ENCODE measurements at regions not wholly inside any gene's neighbourhood (a gene's known extent, or its start where the extent isn't known, plus 50 kb on each side); places are given as distances from the start of the nearest gene placed in this dataset.

DNA sequence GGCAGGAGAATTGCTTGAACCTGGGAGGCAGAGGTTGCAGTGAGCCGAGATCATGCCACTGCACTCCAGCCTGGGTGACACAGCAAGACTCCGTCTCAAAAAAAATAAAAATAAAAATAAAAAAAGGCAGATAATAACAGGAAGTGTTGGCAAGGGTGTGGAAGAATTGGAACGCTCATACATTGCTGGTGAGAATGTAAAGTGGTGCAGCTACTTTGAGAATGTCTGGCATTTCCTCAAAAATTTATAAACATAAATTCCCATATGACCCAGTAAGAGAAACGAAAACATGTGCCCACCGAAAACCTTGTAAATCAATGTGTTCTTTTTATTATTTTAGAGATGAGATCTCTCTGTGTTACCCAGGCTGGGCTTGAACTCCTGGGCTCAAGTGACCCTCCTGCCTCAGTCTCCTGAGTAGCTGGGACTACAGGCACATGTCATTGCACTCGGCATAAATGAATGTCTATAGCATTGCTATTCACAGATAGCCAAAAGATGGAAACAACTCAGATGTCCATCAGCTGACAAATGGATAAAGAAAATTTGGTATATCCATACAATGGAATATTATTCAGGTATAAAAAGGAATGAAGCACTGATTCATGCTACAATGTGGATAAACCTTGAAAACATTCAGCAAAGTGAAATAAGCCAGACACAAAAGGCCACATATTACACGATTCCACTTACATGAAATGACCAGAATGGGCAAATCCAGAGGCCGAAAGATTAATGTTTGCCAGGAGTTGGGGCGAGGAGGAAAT, 63.7 kb upstream of the PLAC1 start:
- H3K36me3 ChIP-seq (ENCODE audit: control insufficient read depth, insufficient read depth, low read length) = no peaks in the 10 kb centered on the region

DNA sequence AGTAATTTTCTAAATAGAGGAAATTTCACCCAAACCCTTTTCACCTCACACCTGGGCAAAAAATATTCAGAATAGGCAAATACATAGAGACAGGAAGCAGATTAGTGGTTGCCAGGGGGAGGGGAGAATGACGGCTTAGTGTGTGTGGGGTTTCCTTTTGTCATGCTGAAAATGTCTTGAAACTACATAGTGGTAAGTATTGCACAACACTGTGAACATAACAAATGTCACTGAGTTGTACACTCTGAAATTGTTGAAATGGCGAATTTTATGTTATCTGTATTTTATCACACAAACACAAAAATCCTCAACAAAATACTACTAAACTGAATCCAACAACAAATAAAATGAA, 60.7 kb upstream of the PLAC1 start:
- H3K36me3 ChIP-seq (ENCODE audit: control insufficient read depth, insufficient read depth, low read length) = no peaks in the 10 kb centered on the region
- Mint-ChIP-seq H3K27ac (peak overlapping the region; percentile 35 to 86), H3K36me3 (no peaks in the 10 kb centered on the region), H3K27me3 (ENCODE audit: low read depth in 2 of 2) (no peaks in the 10 kb centered on the region), H3K4me1 (peaks cover 10 to 14% of the 10 kb centered on the region in 2 donors), H3K9me3 (no peaks in the 10 kb centered on the region), H3K4me3 (no peak overlapping the region)
- no peak overlapping the region for H3K4me3 ChIP-seq (ENCODE audit: low read length)
- TF ChIP-seq, protein P1, sequence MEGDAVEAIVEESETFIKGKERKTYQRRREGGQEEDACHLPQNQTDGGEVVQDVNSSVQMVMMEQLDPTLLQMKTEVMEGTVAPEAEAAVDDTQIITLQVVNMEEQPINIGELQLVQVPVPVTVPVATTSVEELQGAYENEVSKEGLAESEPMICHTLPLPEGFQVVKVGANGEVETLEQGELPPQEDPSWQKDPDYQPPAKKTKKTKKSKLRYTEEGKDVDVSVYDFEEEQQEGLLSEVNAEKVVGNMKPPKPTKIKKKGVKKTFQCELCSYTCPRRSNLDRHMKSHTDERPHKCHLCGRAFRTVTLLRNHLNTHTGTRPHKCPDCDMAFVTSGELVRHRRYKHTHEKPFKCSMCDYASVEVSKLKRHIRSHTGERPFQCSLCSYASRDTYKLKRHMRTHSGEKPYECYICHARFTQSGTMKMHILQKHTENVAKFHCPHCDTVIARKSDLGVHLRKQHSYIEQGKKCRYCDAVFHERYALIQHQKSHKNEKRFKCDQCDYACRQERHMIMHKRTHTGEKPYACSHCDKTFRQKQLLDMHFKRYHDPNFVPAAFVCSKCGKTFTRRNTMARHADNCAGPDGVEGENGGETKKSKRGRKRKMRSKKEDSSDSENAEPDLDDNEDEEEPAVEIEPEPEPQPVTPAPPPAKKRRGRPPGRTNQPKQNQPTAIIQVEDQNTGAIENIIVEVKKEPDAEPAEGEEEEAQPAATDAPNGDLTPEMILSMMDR (IDR thresholded peaks at IDR 0.05) = no peak
- 0% methylated on average over 1 of the region's 2 CpGs for WGBS (ENCODE audit: insufficient coverage)
- no peak overlapping the region for H3K27ac ChIP-seq (ENCODE audit: low read length)
- peaks cover 8% of the 10 kb centered on the region for H3K4me1 ChIP-seq (ENCODE audit: control insufficient read depth, insufficient read depth, low read length)
- no peaks in the 10 kb centered on the region for H3K27me3 ChIP-seq (ENCODE audit: control insufficient read depth, insufficient read depth, low read length)
- peak in 1 of 2 donors; percentile 18 for DNase-seq
- no peaks in the 10 kb centered on the region for H3K9me3 ChIP-seq (ENCODE audit: control insufficient read depth, insufficient read depth, low read length)
- intact Hi-C loops (cut with micrococcal nuclease) = no loop called here
- peak; percentile 76 to 91 (median 87) for ATAC-seq

More for the DNA sequence above, 63.7 kb upstream of the PLAC1 start:
- DNase-seq = no peak
- Mint-ChIP-seq H3K36me3 (no peaks in the 10 kb centered on the region), H3K27ac (no peak overlapping the region), H3K4me3 (no peak overlapping the region), H3K9me3 (no peaks in the 10 kb centered on the region), H3K27me3 (ENCODE audit: low read depth in 2 of 2) (peaks cover 0 to under 1% of the 10 kb centered on the region in 2 donors), H3K4me1 (peaks cover 10 to 14% of the 10 kb centered on the region in 2 donors)
- ATAC-seq = no peak
- TF ChIP-seq, protein P1 (IDR thresholded peaks at IDR 0.05) = no peak
- WGBS (ENCODE audit: insufficient coverage) = 95% methylated on average over 4 of the region's 9 CpGs
- no peaks in the 10 kb centered on the region for H3K9me3 ChIP-seq (ENCODE audit: control insufficient read depth, insufficient read depth, low read length)
- no peak overlapping the region for H3K27ac ChIP-seq (ENCODE audit: low read length)
- intact Hi-C loops (cut with micrococcal nuclease) = no loop called here
- H3K27me3 ChIP-seq (ENCODE audit: control insufficient read depth, insufficient read depth, low read length) = no peaks in the 10 kb centered on the region
- no peak overlapping the region for H3K4me3 ChIP-seq (ENCODE audit: low read length)
- H3K4me1 ChIP-seq (ENCODE audit: control insufficient read depth, insufficient read depth, low read length) = peaks cover 8% of the 10 kb centered on the region

DNA sequence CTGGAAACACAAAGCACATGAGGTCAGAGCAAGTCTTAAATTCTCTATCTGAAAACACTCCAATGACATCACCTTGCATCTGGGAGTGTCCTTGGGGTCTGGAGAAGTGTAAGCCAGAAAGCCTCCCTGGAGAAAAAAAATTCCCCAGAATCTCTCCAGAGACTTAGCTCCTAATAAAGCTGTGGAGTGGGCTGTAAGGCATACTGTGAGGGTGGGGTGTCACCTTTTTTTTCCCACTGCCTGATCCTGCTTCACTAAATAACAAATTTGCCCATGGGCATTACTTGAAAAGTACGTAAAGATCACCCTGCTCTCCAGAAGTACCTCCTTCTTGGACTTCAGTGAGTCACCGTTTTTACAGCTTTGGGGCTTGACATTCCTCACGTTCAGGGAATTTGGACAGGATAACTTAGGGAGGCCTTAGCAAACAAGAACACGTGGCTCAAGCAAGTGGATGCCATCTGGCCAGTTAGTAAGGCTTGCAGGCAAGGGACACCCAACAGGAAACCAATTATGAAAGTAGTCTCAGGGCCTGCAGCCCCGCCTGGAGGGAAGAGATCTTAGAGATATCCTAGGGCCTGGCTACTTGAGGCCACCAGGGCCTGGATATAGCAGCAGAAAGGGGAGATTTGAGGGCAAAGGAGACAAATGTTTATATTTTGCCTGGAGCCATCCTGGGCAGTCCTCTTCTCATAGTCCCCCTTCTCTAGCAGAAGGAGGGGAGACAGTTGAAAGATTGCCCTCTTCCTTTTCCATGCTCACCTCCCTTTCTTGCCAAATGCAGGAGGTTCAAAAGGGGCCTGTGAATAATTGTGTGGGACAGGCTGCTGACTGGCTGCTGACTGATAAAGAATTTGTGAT, 60.1 kb upstream of the PLAC1 start:
- Histone ChIP-seq H3K9me3 (ENCODE audit: control insufficient read depth, insufficient read depth, low read length) (no peaks in the 10 kb centered on the region), H3K27me3 (ENCODE audit: control insufficient read depth, insufficient read depth, low read length) (no peaks in the 10 kb centered on the region), H3K36me3 (ENCODE audit: control insufficient read depth, insufficient read depth, low read length) (no peaks in the 10 kb centered on the region), H3K4me3 (ENCODE audit: low read length) (no peak overlapping the region), H3K4me1 (ENCODE audit: control insufficient read depth, insufficient read depth, low read length) (peaks cover 8% of the 10 kb centered on the region), H3K27ac (ENCODE audit: low read length) (no peak overlapping the region)
- H3K27ac Mint-ChIP-seq = peak overlapping the region; percentile 35 to 86
- peaks cover 0 to under 1% of the 10 kb centered on the region in 2 donors for H3K27me3 Mint-ChIP-seq (ENCODE audit: low read depth in 2 of 2)
- DNase-seq (no peak), ATAC-seq (peak; percentile 55 to 67 (median 58))
- no peak overlapping the region for H3K4me3 Mint-ChIP-seq
- peaks cover 10 to 14% of the 10 kb centered on the region in 2 donors for H3K4me1 Mint-ChIP-seq
- WGBS (ENCODE audit: insufficient coverage) = 61% methylated on average over 5 of the region's 5 CpGs
- H3K36me3 Mint-ChIP-seq = no peaks in the 10 kb centered on the region
- intact Hi-C loops (cut with micrococcal nuclease) = no loop called here
- H3K9me3 Mint-ChIP-seq = no peaks in the 10 kb centered on the region
- TF ChIP-seq, protein P1 (IDR thresholded peaks at IDR 0.05) = no peak

Data from natural killer cell (primary cell).